MM.1S (cell line): ENCODE measurements at regions not wholly inside any gene's neighbourhood (a gene's known extent, or its start where the extent isn't known, plus 50 kb on each side); places are given as distances from the start of the nearest gene placed in this dataset.
"Not testable (repeated sequence)": the region's sequence is repeated elsewhere in the genome, so short reads cannot be mapped to it uniquely, and the experiment has no call there.

ENCODE experiments used
- EZH2phosphoT487 ChIP-seq: fragments of 300-600 bp; sonication (generic); IDR thresholded peaks from 2 replicates; pipeline ENCODE4 v1.6.1; 2018; ENCODE audit warnings: antibody characterized with exemption, low read length
- TF ChIP-seq, protein P1 (sequence below): fragments of 300-600 bp; sonication (generic); IDR thresholded peaks from 2 replicates; pipeline ENCODE4 v1.5.1; 2016; ENCODE audit warnings: antibody characterized with exemption, low read length, mixed read lengths

GRCh38 chr1:101492144-101492543 lies 255.3 kb downstream of the S1PR1 start:
- TF ChIP-seq, protein P1, sequence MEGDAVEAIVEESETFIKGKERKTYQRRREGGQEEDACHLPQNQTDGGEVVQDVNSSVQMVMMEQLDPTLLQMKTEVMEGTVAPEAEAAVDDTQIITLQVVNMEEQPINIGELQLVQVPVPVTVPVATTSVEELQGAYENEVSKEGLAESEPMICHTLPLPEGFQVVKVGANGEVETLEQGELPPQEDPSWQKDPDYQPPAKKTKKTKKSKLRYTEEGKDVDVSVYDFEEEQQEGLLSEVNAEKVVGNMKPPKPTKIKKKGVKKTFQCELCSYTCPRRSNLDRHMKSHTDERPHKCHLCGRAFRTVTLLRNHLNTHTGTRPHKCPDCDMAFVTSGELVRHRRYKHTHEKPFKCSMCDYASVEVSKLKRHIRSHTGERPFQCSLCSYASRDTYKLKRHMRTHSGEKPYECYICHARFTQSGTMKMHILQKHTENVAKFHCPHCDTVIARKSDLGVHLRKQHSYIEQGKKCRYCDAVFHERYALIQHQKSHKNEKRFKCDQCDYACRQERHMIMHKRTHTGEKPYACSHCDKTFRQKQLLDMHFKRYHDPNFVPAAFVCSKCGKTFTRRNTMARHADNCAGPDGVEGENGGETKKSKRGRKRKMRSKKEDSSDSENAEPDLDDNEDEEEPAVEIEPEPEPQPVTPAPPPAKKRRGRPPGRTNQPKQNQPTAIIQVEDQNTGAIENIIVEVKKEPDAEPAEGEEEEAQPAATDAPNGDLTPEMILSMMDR, result not testable (repeated sequence)
- TF ChIP-seq EZH2phosphoT487, result not testable (repeated sequence)
